Naive thymus-derived CD4-positive, alpha-beta T cell (primary cell): ENCODE measurements at regions not wholly inside any gene's neighbourhood (a gene's known extent, or its start where the extent isn't known, plus 50 kb on each side); places are given as distances from the start of the nearest gene placed in this dataset.

Experiments used
- ATAC-seq: fragments of 150-1000 bp; cut with Tn5 transposase; 2 replicates; pipeline ENCODE4 v1.10.0; 2021; ENCODE audit warnings: mild to moderate bottlenecking, moderate library complexity
- CTCF ChIA-PET: fragments of 350-600 bp; sonication (Branson Sonifier 250); formaldehyde crosslinking; loops from one replicate; lab custom pipeline; 2021; ENCODE audit warnings: antibody characterized with exemption; lab: Charles Lee
- POLR2A ChIA-PET: fragments of 350-600 bp; sonication (Branson Sonifier 250); formaldehyde crosslinking; loops from one replicate; lab custom pipeline; 2021; ENCODE audit warnings: antibody characterized with exemption, inconsistent platforms; lab: Charles Lee
- DNase-seq, 9 donors: peaks; one replicate each; pipeline versions ENCODE4 v3.0.0 to v3.0.0-alpha.2; 2020 to 2022; ENCODE audit warnings: mixed read lengths in 1 of 9
- H3K27ac ChIP-seq: one replicate; pipeline ENCODE4 v1.7.0; 2013; ENCODE audit warnings: mild to moderate bottlenecking, low read depth, low read length, moderate library complexity
- H3K27me3 ChIP-seq, 2 donors: one replicate each; pipeline ENCODE4 v1.7.0; 2013; ENCODE audit warnings: low read length in 2 of 2, mild to moderate bottlenecking in 2 of 2, moderate library complexity in 2 of 2; ENCODE audit not compliant: control insufficient read depth in 2 of 2, insufficient read depth in 2 of 2
- H3K36me3 ChIP-seq, 3 experiments: 1 replicate in 2 of 3; 2 replicates in 1 of 3; pipeline ENCODE4 v1.7.0; 2013; ENCODE audit warnings: low read length in 3 of 3, mild to moderate bottlenecking in 3 of 3, moderate library complexity in 1 of 3; ENCODE audit not compliant: insufficient read depth in 3 of 3, control insufficient read depth in 2 of 3
- H3K4me1 ChIP-seq, 2 donors: one replicate each; pipeline ENCODE4 v1.7.0; 2013; ENCODE audit warnings: low read length in 2 of 2, mild to moderate bottlenecking in 2 of 2, moderate library complexity in 1 of 2; ENCODE audit not compliant: control insufficient read depth in 2 of 2, insufficient read depth in 2 of 2
- H3K4me3 ChIP-seq: 2 replicates; pipeline ENCODE4 v1.7.0; 2013; ENCODE audit warnings: mild to moderate bottlenecking, low read length
- H3K9me3 ChIP-seq, 3 experiments: 1 replicate in 2 of 3; 2 replicates in 1 of 3; pipeline ENCODE4 v1.7.0; 2013; ENCODE audit warnings: low read length in 3 of 3; ENCODE audit not compliant: control insufficient read depth in 2 of 3
- H3K27ac Mint-ChIP-seq, 9 donors: one replicate each; pipeline ENCODE4 v1.8.0; 2020 to 2022; ENCODE audit warnings: mixed read lengths in 9 of 9, mild to moderate bottlenecking in 8 of 9, moderate library complexity in 5 of 9, inconsistent platforms in 2 of 9
- H3K27me3 Mint-ChIP-seq, 5 donors: one replicate each; pipeline ENCODE4 v1.8.0; 2021 to 2022; ENCODE audit warnings: mixed read lengths in 5 of 5, mild to moderate bottlenecking in 1 of 5
- H3K36me3 Mint-ChIP-seq, 5 donors: one replicate each; pipeline ENCODE4 v1.8.0; 2020 to 2022; ENCODE audit warnings: mixed read lengths in 5 of 5, mild to moderate bottlenecking in 3 of 5, inconsistent platforms in 1 of 5
- H3K4me1 Mint-ChIP-seq, 7 donors: one replicate each; pipeline ENCODE4 v1.8.0; 2020 to 2022; ENCODE audit warnings: mixed read lengths in 7 of 7, mild to moderate bottlenecking in 3 of 7, inconsistent platforms in 1 of 7
- H3K4me3 Mint-ChIP-seq, 10 donors: one replicate each; pipeline ENCODE4 v1.8.0; 2020 to 2022; ENCODE audit warnings: mild to moderate bottlenecking in 10 of 10, mixed read lengths in 10 of 10, moderate library complexity in 6 of 10, inconsistent platforms in 2 of 10
- H3K9me3 Mint-ChIP-seq, 11 donors: one replicate each; pipeline ENCODE4 v1.8.0; 2020 to 2022; ENCODE audit warnings: mixed read lengths in 11 of 11, mild to moderate bottlenecking in 4 of 11, inconsistent platforms in 1 of 11, moderate library complexity in 1 of 11
- intact Hi-C, 2 donors: fragments of 100-400 bp; cut with micrococcal nuclease; formaldehyde crosslinking; loops; one replicate each; pipeline ENCODE4 v1.15.1; 2023

DNA sequence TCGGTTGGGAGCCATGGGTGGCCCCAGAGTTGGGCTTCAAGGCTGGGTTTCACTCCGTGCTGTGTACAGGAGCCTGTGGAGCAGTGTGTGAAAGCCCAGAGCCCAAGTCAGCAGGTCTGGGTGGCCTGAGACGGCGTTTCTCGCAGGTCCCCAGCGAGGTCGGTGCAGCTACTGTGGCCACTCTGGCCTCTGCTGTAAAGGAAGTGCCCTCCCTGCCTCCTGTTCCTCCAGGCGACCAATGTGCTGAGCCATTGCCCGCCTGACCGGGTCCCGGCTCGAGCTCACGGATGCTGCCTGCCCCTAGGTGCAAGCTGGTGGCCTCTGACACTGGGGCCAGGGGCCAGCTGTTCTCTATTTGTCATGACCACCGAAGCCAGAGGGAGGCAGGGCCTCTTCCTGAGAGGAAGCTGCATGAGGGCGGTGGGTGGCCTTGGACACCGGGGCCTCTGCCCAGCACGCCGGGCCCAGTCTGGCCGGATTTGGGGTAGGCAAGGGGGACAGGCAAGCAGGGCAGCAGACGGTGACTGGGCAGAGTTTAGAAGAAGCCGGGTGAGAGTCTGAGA, 170.9 kb downstream of the IRF8 start:
- no peak for ATAC-seq
- Histone ChIP-seq H3K4me3 (no peak overlapping the region), H3K27me3 (no peaks in the 10 kb centered on the region), H3K4me1 (no peaks in the 10 kb centered on the region), H3K36me3 (no peaks in the 10 kb centered on the region), H3K27ac (no peak overlapping the region), H3K9me3 (no peaks in the 10 kb centered on the region)
- Mint-ChIP-seq H3K9me3 (peaks cover 0 to 1% (median 0%) of the 10 kb centered on the region in 11 donors), H3K4me1 (peaks cover 0 to 4% (median 0%) of the 10 kb centered on the region in 7 donors), H3K27ac (no peak overlapping the region), H3K4me3 (no peak overlapping the region), H3K27me3 (peaks cover 2 to 52% (median 24%) of the 10 kb centered on the region in 5 donors), H3K36me3 (peaks cover 0 to 5% (median 0%) of the 10 kb centered on the region in 5 donors)
- CTCF ChIA-PET = no interaction called here
- no peak for DNase-seq
- POLR2A ChIA-PET = no interaction called here
- intact Hi-C loops = no loop called here

DNA sequence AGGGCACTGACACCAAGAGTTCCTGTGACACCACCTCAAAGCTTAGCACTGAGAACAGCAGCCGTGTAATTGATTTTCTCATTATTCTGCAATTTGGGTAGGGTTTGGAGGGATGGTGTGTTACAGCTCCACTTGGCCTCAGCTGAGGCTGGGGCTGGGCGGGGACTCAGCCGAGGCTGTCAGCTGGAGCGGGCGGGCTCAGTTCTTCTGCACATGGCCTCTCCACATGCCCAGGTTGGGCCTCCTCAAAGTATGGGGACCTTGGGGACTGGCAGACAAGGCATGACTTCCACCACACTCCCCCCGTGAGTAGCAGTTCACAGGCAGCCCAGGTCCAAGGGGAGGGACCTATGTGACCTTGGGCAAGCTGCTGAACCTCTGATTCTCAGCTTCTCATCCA, 171.5 kb downstream of the IRF8 start:
- no peaks in the 10 kb centered on the region for H3K27me3 ChIP-seq
- Mint-ChIP-seq H3K4me1 (peaks cover 0 to 4% (median 0%) of the 10 kb centered on the region in 7 donors), H3K27ac (no peak overlapping the region), H3K36me3 (peaks cover 0 to 5% (median 0%) of the 10 kb centered on the region in 5 donors), H3K9me3 (peaks cover 0 to 1% (median 0%) of the 10 kb centered on the region in 11 donors), H3K27me3 (peaks cover 2 to 53% (median 24%) of the 10 kb centered on the region in 5 donors), H3K4me3 (no peak overlapping the region)
- DNase-seq = no peak
- no peaks in the 10 kb centered on the region for H3K36me3 ChIP-seq
- intact Hi-C loops = no loop called here
- H3K4me1 ChIP-seq = no peaks in the 10 kb centered on the region
- ChIA-PET POLR2A (no interaction called here), CTCF (no interaction called here)
- no peak overlapping the region for H3K27ac ChIP-seq
- no peak overlapping the region for H3K4me3 ChIP-seq
- ATAC-seq = no peak
- no peaks in the 10 kb centered on the region for H3K9me3 ChIP-seq

- no peak overlapping the region for H3K27ac Mint-ChIP-seq
- no peak for DNase-seq
- Histone ChIP-seq H3K4me3 (no peak overlapping the region), H3K4me1 (no peaks in the 10 kb centered on the region), H3K27ac (no peak overlapping the region), H3K36me3 (no peaks in the 10 kb centered on the region), H3K9me3 (no peaks in the 10 kb centered on the region), H3K27me3 (no peaks in the 10 kb centered on the region)
- intact Hi-C loops = no loop called here
- peaks cover 2 to 57% (median 26%) of the 10 kb centered on the region in 5 donors for H3K27me3 Mint-ChIP-seq
- H3K4me3 Mint-ChIP-seq = no peak overlapping the region
- H3K36me3 Mint-ChIP-seq = peaks cover 0 to 5% (median 0%) of the 10 kb centered on the region in 5 donors
- CTCF ChIA-PET = no interaction called here
- H3K9me3 Mint-ChIP-seq = peaks cover 0 to 1% (median 0%) of the 10 kb centered on the region in 11 donors
- POLR2A ChIA-PET = no interaction called here
- peaks cover 0 to 4% (median 0%) of the 10 kb centered on the region in 7 donors for H3K4me1 Mint-ChIP-seq
- ATAC-seq = no peak
Measured at GRCh38 chr16:86070971-86071370, 172.0 kb downstream of the IRF8 start.

- no peak for DNase-seq
- ChIA-PET POLR2A (no interaction called here), CTCF (no interaction called here)
- Mint-ChIP-seq H3K4me1 (peaks cover 0 to 4% (median 0%) of the 10 kb centered on the region in 7 donors), H3K27me3 (peaks cover 2 to 54% (median 26%) of the 10 kb centered on the region in 5 donors), H3K36me3 (peaks cover 0 to 5% (median 0%) of the 10 kb centered on the region in 5 donors), H3K4me3 (no peak overlapping the region), H3K27ac (no peak overlapping the region), H3K9me3 (peaks cover 0 to 1% (median 0%) of the 10 kb centered on the region in 11 donors)
- no peaks in the 10 kb centered on the region for H3K36me3 ChIP-seq
- H3K9me3 ChIP-seq = no peaks in the 10 kb centered on the region
- no peak overlapping the region for H3K4me3 ChIP-seq
- H3K4me1 ChIP-seq = no peaks in the 10 kb centered on the region
- no peaks in the 10 kb centered on the region for H3K27me3 ChIP-seq
- no peak for ATAC-seq
- no peak overlapping the region for H3K27ac ChIP-seq
- intact Hi-C loops = no loop called here
Measured at GRCh38 chr16:86071611-86072240, 172.8 kb downstream of the IRF8 start.

- Mint-ChIP-seq H3K4me3 (no peak overlapping the region), H3K27me3 (peaks cover 2 to 49% (median 26%) of the 10 kb centered on the region in 5 donors), H3K9me3 (peaks cover 0 to 1% (median 0%) of the 10 kb centered on the region in 11 donors), H3K4me1 (peaks cover 0 to 4% (median 0%) of the 10 kb centered on the region in 7 donors), H3K27ac (no peak overlapping the region), H3K36me3 (peaks cover 0 to 5% (median 0%) of the 10 kb centered on the region in 5 donors)
- no peaks in the 10 kb centered on the region for H3K27me3 ChIP-seq
- no peaks in the 10 kb centered on the region for H3K9me3 ChIP-seq
- ChIA-PET CTCF (interaction anchor here (0.6 to 1.1 kb wide), 2 partner anchors 16 to 1669 kb away, joined by 4 read pairs; no protein-coding TSS in a partner anchor), POLR2A (no interaction called here)
- ATAC-seq (no peak), DNase-seq (peak in 4 of 9 donors; percentile 3 to 32 (median 8))
- intact Hi-C loops = no loop called here
- H3K4me1 ChIP-seq = no peaks in the 10 kb centered on the region
- H3K36me3 ChIP-seq = no peaks in the 10 kb centered on the region
- H3K27ac ChIP-seq = no peak overlapping the region
- H3K4me3 ChIP-seq = no peak overlapping the region
Measured at GRCh38 chr16:86072328-86073102, 173.6 kb downstream of the IRF8 start.

DNA sequence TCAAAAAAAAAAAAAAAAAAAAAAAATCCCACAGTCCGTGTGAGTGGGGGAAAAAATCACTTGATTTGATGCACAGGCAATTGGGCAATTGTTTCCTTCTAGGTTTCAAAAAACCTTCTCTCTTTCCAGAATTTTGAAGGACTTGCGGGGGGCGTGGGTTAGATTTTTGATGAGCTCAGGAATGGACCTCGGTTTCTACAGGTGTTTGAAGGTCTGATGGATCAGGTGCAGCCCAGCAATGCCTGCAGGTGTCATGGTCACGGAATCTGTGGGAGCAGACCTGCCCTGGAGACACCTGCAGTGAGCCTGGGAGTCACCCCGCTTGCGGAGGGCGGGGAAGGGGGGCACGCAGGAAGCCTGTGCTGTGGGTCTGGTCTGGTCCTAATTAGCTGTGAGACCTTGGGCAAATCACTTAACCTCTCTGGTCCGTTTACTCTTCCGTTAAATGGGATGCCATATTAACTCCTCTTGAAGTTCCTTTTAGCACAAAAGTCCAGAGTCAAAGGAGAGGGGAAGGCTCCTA, 174.2 kb downstream of the IRF8 start:
- Histone ChIP-seq H3K27ac (no peak overlapping the region), H3K36me3 (no peaks in the 10 kb centered on the region), H3K4me1 (no peaks in the 10 kb centered on the region), H3K27me3 (no peaks in the 10 kb centered on the region), H3K9me3 (no peaks in the 10 kb centered on the region), H3K4me3 (no peak overlapping the region)
- intact Hi-C loops = no loop called here
- no peak overlapping the region for H3K27ac Mint-ChIP-seq
- no peak for ATAC-seq
- peaks cover 0 to 4% (median 0%) of the 10 kb centered on the region in 7 donors for H3K4me1 Mint-ChIP-seq
- POLR2A ChIA-PET = no interaction called here
- CTCF ChIA-PET = interaction anchor here (0.6 to 1.1 kb wide), 2 partner anchors 15 to 1669 kb away, joined by 4 read pairs; no protein-coding TSS in a partner anchor
- H3K36me3 Mint-ChIP-seq = peaks cover 0 to 4% (median 0%) of the 10 kb centered on the region in 5 donors
- DNase-seq = no peak
- H3K4me3 Mint-ChIP-seq = no peak overlapping the region
- peaks cover 0 to 1% (median 0%) of the 10 kb centered on the region in 11 donors for H3K9me3 Mint-ChIP-seq
- peaks cover 2 to 46% (median 26%) of the 10 kb centered on the region in 5 donors for H3K27me3 Mint-ChIP-seq
